GM18867 (cell line): ENCODE measurements at regions not wholly inside any gene's neighbourhood (a gene's known extent, or its start where the extent isn't known, plus 50 kb on each side); places are given as distances from the start of the nearest gene placed in this dataset.

Experiments
- ATAC-seq: cut with Tn5 transposase; IDR thresholded peaks from one replicate; pipeline ENCODE4 v1.9.1; 2021; ENCODE audit warnings: mild to moderate bottlenecking, moderate library complexity; ENCODE audit not compliant: unreplicated experiment

GRCh38 chr4:147303174-147303872 is 177.6 kb upstream of the EDNRA start:
- no peak for ATAC-seq

- ATAC-seq = no peak
These were observed 177.0 kb upstream of the EDNRA start for GRCh38 chr4:147303873-147304229.

- no peak for ATAC-seq
These were observed 172.8 kb upstream of the EDNRA start for GRCh38 chr4:147307896-147308674.

GRCh38 chr4:147309434-147309833 is 171.5 kb upstream of the EDNRA start:
- ATAC-seq = no peak

GRCh38 chr4:147310312-147310711 is 170.6 kb upstream of the EDNRA start:
- ATAC-seq = no peak

GRCh38 chr4:147311956-147312355 is 168.9 kb upstream of the EDNRA start:
- ATAC-seq = no peak

- ATAC-seq = no peak
These were observed 168.4 kb upstream of the EDNRA start for GRCh38 chr4:147312376-147313046.

DNA sequence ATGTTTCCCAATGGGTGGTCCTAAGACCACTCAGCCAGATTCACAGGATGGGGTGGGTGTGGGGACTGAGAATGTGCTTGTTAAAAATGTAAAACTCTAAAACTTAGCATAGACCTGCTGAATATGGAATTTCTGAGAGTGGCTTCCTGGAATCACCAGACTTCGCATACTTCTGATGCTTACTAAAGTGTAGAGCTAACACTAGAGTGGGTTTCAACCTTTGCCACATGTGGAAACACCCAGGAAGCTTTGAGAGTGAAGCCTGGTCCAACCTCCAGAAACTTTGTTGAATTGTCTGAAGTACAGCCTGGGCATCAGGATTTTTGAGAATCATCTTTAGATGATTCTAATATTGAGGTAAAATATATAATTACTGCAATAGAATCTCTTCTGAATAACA is 167.8 kb upstream of the EDNRA start:
- ATAC-seq = no peak

DNA sequence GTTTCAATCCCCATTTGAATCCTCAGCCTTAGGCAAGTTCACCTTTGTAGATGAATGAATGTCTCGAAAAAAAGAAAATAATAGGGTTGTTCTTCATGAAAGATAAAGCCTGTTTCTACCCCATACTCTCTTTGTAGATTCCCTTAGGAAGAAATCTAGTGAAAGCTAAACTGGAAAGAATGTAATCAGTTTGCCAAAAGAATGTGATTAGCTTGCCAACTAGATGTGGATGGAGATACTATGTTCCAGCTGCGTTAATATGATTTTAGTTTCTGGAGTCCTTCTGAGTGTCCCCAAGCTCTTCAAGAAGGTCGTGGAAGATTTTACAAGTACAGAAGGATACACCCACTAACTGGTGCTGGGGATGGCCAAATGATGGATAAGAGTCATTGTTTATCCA is 162.3 kb upstream of the EDNRA start:
- ATAC-seq = no peak

- ATAC-seq = no peak
These were observed 155.3 kb upstream of the EDNRA start for GRCh38 chr4:147325571-147325981.

DNA sequence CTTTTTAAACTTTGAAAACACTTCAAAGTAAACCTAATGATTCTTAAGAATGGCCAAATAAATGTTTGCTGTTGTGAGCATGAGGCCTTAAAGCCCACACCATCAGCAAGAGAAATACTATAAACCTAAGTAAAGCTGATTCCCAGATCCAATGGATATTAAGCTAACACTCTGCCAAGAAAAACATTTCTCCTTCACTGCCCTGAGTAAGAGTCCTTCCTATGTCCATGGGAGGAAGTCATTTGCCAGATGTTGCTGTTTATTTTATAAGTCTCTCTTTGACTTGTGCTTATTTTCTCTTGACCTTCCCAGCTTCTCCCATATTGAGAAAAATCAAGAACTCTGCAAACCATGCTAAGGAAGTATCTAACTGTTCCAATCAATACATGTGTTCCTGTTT is 154.3 kb upstream of the EDNRA start:
- no peak for ATAC-seq

GRCh38 chr4:147327322-147327721 is 153.6 kb upstream of the EDNRA start:
- ATAC-seq = no peak

- no peak for ATAC-seq
These were observed 152.7 kb upstream of the EDNRA start for GRCh38 chr4:147328189-147328588.

GRCh38 chr4:147328756-147329446 is 152.0 kb upstream of the EDNRA start:
- no peak for ATAC-seq

GRCh38 chr4:147332091-147332490 is 148.8 kb upstream of the EDNRA start:
- ATAC-seq = no peak

- no peak for ATAC-seq
These were observed 146.4 kb upstream of the EDNRA start for GRCh38 chr4:147334478-147334877.

DNA sequence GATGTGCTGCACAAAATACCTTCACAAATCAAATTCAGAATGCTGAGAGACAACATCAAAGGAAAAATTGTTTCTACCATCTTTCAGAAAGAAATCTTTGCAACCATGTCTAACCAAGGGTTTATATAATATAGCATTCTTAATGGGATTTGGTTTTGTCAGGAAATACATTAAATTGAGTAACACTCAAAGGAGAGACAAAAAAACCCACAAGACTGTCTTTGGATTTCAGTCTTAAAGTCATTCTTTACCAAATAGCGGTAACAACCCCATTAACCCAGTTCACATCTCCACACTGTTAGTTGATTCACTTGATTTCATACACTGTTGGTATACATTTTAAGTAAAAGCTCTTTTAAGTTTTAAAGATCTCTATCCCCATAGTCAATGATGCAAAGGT is 145.7 kb upstream of the EDNRA start:
- ATAC-seq = no peak

DNA sequence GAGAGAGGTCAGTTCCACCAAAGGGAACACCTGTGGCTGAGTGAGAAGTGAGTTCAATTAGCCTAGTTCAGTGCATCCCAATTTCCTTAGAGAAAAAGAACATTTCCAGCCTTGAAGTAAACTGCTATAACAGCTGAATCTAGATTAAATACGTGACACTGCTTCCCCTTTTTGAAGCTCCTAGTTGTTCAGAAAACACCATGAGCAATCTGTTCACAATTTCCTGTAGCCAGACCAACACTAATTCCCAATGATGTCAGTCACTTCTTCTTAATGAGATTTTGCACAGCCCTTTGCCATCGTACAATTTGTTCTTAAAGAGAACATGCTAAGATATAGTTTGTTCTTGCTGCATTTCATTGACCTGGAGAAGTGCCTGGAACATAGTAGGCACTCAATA is 144.6 kb upstream of the EDNRA start:
- ATAC-seq = no peak

GRCh38 chr4:147339100-147339499 is 141.8 kb upstream of the EDNRA start:
- no peak for ATAC-seq

GRCh38 chr4:147340111-147340510 is 140.8 kb upstream of the EDNRA start:
- ATAC-seq = no peak

DNA sequence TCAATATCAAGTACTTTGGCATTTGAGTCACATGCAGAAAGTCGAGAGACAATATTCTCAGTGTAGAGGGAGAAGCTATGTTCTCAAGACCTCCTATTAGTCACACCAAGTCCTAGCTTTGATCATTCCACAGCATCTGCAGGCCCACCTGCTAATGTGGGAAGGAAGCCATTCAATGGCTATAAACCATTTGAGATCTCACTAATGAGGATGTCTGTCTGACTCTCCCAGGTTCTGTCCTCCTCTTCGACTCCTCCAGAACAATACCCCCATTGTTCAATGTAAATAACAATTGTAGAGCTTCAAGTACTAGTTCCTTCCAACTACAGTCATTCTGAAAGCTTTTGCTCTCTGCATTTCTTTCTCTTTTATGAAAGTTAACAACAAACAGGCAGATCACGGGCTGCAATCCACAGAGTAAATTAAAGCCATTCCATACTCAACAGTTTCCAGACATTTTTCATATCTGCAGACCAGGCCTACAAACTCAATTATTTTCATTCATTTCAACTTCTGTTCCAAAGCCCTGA is 140.2 kb upstream of the EDNRA start:
- no peak for ATAC-seq
